ENCODE measurements at regions not wholly inside any gene's neighbourhood (a gene's known extent, or its start where the extent isn't known, plus 50 kb on each side); places are given as distances from the start of the nearest gene placed in this dataset.

DNA sequence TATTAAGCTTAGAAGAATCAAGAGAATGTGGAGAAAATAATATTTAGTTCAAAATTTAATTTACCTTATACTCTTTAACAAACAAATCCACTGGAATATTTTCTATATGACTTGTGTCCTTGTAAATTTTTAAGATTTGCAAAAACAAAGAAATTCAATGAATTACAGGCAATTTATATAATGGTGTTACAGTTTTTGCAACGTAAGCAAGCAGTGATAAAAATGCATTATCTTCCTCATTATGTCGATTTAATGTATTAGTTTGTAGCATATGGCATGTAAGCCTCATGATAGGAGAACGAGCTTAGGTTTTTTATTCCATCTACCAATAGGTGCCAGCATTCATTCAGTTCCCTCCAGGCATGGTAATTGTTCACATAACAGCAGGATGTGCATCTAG lies 100.0 kb upstream of the PCDH9 start:
- TF ChIP-seq, protein P1, sequence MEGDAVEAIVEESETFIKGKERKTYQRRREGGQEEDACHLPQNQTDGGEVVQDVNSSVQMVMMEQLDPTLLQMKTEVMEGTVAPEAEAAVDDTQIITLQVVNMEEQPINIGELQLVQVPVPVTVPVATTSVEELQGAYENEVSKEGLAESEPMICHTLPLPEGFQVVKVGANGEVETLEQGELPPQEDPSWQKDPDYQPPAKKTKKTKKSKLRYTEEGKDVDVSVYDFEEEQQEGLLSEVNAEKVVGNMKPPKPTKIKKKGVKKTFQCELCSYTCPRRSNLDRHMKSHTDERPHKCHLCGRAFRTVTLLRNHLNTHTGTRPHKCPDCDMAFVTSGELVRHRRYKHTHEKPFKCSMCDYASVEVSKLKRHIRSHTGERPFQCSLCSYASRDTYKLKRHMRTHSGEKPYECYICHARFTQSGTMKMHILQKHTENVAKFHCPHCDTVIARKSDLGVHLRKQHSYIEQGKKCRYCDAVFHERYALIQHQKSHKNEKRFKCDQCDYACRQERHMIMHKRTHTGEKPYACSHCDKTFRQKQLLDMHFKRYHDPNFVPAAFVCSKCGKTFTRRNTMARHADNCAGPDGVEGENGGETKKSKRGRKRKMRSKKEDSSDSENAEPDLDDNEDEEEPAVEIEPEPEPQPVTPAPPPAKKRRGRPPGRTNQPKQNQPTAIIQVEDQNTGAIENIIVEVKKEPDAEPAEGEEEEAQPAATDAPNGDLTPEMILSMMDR (IDR thresholded peaks at IDR 0.05) = no peak
- no peak for TF ChIP-seq POLR2A (IDR thresholded peaks at IDR 0.05)
- no peak for TF ChIP-seq POLR2AphosphoS5 (IDR thresholded peaks at IDR 0.05)

Data from transverse colon (tissue), 4 donors.